ENCODE measurements at regions not wholly inside any gene's neighbourhood (a gene's known extent, or its start where the extent isn't known, plus 50 kb on each side); places are given as distances from the start of the nearest gene placed in this dataset.

DNA sequence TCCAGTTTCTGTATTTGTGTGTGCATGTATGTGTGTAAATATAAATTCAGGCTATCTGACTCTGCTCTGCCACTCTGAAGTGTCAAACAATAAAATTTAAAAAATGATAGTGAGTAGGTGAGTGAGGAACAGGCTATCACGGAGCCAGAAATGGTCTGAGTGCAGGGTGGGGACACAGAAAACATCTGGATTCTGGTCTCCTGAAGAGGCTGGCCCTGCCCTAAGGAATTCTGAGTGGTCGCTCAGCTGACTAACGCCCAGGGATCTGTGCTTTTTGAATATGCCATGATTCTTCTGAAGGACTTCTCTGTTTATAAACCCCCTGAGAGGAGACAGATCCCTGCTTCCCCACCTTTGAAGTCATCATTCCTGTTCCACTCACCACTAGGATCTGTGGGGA, 353.9 kb upstream of the GYPC start:
- TF ChIP-seq, protein P1, sequence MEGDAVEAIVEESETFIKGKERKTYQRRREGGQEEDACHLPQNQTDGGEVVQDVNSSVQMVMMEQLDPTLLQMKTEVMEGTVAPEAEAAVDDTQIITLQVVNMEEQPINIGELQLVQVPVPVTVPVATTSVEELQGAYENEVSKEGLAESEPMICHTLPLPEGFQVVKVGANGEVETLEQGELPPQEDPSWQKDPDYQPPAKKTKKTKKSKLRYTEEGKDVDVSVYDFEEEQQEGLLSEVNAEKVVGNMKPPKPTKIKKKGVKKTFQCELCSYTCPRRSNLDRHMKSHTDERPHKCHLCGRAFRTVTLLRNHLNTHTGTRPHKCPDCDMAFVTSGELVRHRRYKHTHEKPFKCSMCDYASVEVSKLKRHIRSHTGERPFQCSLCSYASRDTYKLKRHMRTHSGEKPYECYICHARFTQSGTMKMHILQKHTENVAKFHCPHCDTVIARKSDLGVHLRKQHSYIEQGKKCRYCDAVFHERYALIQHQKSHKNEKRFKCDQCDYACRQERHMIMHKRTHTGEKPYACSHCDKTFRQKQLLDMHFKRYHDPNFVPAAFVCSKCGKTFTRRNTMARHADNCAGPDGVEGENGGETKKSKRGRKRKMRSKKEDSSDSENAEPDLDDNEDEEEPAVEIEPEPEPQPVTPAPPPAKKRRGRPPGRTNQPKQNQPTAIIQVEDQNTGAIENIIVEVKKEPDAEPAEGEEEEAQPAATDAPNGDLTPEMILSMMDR (IDR thresholded peaks at IDR 0.05), result no peak
- TF ChIP-seq ZFX (IDR thresholded peaks at IDR 0.05; ENCODE audit: borderline replicate concordance), result no peak

All from 22Rv1 (cell line).